Uterus (tissue), 3 donors: ENCODE measurements at regions not wholly inside any gene's neighbourhood (a gene's known extent, or its start where the extent isn't known, plus 50 kb on each side); places are given as distances from the start of the nearest gene placed in this dataset.
A peak's percentile ranks its signal among the peaks of the same experiment; 100 is the strongest.

Experiments
- DNase-seq, 2 donors: peaks; one replicate each; pipeline ENCODE4 v3.0.0-alpha.2; 2019 to 2020
- H3K27ac ChIP-seq, 2 donors: fragments of 200-600 bp; sonication (generic); 1 replicate in 1 of 2; 2 replicates in 1 of 2; pipeline ENCODE4 v1.5.1; 2016 to 2018
- H3K27me3 ChIP-seq, 2 donors: fragments of 200-600 bp; sonication (generic); one replicate each; pipeline ENCODE4 v1.5.1; 2018 to 2019; ENCODE audit warnings: control low read depth in 1 of 2
- H3K36me3 ChIP-seq, 2 donors: fragments of 200-600 bp; sonication (generic); one replicate each; pipeline ENCODE4 v1.5.1; 2019; ENCODE audit warnings: control low read depth in 1 of 2
- H3K4me1 ChIP-seq, 2 donors: fragments of 200-600 bp; sonication (generic); one replicate each; pipeline ENCODE4 v1.5.1; 2018 to 2019; ENCODE audit warnings: control low read depth in 1 of 2
- H3K4me3 ChIP-seq, 2 donors: fragments of 200-600 bp; sonication (generic); 1 replicate in 1 of 2; 2 replicates in 1 of 2; pipeline ENCODE4 v1.5.1; 2018 to 2019; ENCODE audit warnings: mild to moderate bottlenecking in 1 of 2
- H3K9me3 ChIP-seq, 2 donors: fragments of 200-600 bp; sonication (generic); one replicate each; pipeline ENCODE4 v1.5.1; 2019; ENCODE audit warnings: control low read depth in 1 of 2
- POLR2A ChIP-seq, 2 donors: fragments of 450-650 bp; IDR thresholded peaks; one replicate each; pipeline ENCODE4 v1.6.1; 2016; ENCODE audit warnings: antibody characterized with exemption in 2 of 2, mild to moderate bottlenecking in 1 of 2, moderate library complexity in 1 of 2
- intact Hi-C: fragments of 100-400 bp; cut with DNase I; formaldehyde crosslinking; loops from one replicate; pipeline ENCODE4 v1.15.1; 2023; ENCODE audit warnings: low total_unique reads
- TF ChIP-seq, protein P1 (sequence below), 4 experiments: fragments of 200-600 bp in 2 of 4; fragments of 450-650 bp in 2 of 4; sonication (generic) in 2 of 4; IDR thresholded peaks; one replicate each; pipeline ENCODE4 v1.5.1; 2016 to 2019; ENCODE audit warnings: antibody characterized with exemption in 4 of 4, mild to moderate bottlenecking in 2 of 4, moderate library complexity in 1 of 4
- donor health status: DM: yes; HTN: yes; CAD: no.

DNA sequence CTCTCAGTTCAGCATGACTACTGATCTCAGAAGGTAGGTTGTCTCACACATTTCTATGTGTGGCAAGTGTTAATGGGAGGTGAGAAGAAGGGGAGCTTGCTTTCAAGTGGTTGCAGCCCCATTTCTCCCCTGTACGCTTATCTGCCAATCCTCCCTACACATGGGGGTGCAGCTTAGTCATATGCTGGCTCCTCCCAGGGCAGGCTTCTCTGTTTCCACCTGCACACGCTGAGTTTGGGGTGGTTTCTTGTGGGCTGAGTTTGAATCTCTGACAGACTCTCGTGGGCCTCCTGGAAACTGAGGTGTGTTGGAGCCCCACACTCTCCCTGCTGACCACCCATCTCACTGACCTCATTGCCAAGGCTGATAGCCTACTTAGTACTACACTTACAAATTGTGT lies 435.8 kb upstream of the MTPN start:
- no peaks in the 10 kb centered on the region for H3K9me3 ChIP-seq
- intact Hi-C loops = no loop called here
- H3K4me3 ChIP-seq = no peak overlapping the region
- H3K4me1 ChIP-seq = no peaks in the 10 kb centered on the region
- H3K27me3 ChIP-seq = no peaks in the 10 kb centered on the region
- DNase-seq = no peak
- no peaks in the 10 kb centered on the region for H3K36me3 ChIP-seq
- no peak overlapping the region for H3K27ac ChIP-seq
- TF ChIP-seq, protein P1, sequence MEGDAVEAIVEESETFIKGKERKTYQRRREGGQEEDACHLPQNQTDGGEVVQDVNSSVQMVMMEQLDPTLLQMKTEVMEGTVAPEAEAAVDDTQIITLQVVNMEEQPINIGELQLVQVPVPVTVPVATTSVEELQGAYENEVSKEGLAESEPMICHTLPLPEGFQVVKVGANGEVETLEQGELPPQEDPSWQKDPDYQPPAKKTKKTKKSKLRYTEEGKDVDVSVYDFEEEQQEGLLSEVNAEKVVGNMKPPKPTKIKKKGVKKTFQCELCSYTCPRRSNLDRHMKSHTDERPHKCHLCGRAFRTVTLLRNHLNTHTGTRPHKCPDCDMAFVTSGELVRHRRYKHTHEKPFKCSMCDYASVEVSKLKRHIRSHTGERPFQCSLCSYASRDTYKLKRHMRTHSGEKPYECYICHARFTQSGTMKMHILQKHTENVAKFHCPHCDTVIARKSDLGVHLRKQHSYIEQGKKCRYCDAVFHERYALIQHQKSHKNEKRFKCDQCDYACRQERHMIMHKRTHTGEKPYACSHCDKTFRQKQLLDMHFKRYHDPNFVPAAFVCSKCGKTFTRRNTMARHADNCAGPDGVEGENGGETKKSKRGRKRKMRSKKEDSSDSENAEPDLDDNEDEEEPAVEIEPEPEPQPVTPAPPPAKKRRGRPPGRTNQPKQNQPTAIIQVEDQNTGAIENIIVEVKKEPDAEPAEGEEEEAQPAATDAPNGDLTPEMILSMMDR (IDR thresholded peaks at IDR 0.05) = no peak
- TF ChIP-seq POLR2A (IDR thresholded peaks at IDR 0.05) = no peak

DNA sequence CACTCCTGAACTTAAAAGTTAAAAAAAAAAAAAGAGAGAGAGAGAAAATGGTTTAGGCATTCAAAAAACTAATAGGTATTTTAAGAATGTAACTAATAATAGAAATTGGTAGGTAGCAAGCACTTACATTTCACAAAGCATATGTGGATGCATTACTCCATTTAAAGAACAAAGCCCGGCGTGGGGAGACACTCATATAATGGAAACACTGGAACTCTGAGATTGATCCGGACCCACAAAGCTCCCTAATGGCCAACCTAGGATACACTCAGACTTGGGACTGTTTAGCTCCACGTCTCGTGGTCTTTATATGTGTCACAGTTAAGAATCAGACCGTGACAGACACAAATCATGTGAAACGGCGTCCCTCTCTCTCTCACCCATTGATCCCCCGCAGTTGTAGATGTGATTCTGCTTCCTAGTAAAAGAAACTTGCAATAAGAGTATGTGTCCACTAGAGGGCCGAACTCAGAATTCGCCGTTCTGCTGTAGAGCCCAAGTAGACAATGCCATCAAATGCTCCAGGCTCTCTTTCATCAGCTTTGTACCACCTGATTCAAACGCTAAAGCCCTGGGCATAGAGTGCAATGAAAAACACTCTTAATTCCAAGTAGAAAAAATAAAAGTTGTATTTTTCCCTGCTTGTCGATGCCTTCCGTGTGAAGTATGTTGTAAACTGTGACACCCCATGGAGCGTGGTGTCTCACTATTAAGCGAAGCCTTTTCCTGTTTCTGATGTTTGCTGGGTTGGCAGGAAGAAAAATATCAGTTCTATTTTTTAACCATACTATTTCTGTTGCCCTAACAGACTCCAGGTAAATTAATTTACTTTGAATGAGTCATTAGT lies 429.0 kb upstream of the MTPN start:
- H3K27me3 ChIP-seq = no peaks in the 10 kb centered on the region
- no peaks in the 10 kb centered on the region for H3K4me1 ChIP-seq
- no peak for TF ChIP-seq POLR2A (IDR thresholded peaks at IDR 0.05)
- TF ChIP-seq, protein P1 (IDR thresholded peaks at IDR 0.05) = peak; percentile 44 to 51 (median 48)
- H3K4me3 ChIP-seq = no peak overlapping the region
- H3K9me3 ChIP-seq = no peaks in the 10 kb centered on the region
- DNase-seq = peak; percentile 13 to 17
- H3K27ac ChIP-seq = no peak overlapping the region
- no peaks in the 10 kb centered on the region for H3K36me3 ChIP-seq
- intact Hi-C loops = no loop called here

DNA sequence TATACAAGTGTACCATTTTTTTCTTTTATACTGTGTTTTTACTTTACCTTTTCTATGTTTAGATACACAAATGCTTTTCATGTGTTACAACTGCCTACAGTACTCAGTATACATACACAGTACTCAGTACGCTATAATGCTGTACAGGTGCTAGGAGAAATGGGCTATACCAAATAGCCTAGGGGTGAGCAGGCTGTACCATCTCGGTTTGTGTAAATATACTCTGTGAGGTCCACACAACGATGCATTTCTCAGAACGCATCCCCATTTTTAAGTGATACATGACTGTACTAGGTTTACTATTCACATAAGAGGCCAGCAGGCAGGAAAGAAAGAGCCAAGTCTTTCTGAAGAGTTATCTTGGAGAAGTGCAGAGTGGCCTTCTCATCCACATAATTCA lies 426.4 kb upstream of the MTPN start:
- no peak for DNase-seq
- H3K9me3 ChIP-seq = no peaks in the 10 kb centered on the region
- no peak overlapping the region for H3K4me3 ChIP-seq
- no peaks in the 10 kb centered on the region for H3K36me3 ChIP-seq
- H3K27ac ChIP-seq = no peak overlapping the region
- H3K27me3 ChIP-seq = no peaks in the 10 kb centered on the region
- intact Hi-C loops = no loop called here
- H3K4me1 ChIP-seq = no peaks in the 10 kb centered on the region
- no peak for TF ChIP-seq POLR2A (IDR thresholded peaks at IDR 0.05)
- TF ChIP-seq, protein P1 (IDR thresholded peaks at IDR 0.05) = no peak

DNA sequence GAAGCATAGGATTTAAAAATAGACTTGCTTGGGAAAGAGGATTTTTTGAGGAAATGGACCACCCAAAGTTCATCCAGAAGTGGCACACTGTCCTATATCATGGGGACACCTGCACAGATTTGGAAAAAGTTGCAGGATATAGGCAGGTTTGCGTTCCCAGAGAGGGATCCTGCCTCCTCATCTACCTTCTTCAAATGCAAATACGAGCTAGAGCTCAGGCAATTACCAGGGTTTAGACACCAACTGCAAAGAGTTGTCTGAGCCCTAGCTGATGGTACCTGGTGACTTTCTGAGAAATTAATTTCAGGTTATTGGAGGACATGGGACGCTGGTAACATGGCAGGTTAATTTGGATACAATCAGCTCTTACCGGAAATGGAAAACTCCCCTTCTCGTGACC lies 423.7 kb upstream of the MTPN start:
- no peak for DNase-seq
- H3K4me3 ChIP-seq = no peak overlapping the region
- TF ChIP-seq POLR2A (IDR thresholded peaks at IDR 0.05) = no peak
- TF ChIP-seq, protein P1 (IDR thresholded peaks at IDR 0.05) = no peak
- H3K9me3 ChIP-seq = no peaks in the 10 kb centered on the region
- H3K27ac ChIP-seq = no peak overlapping the region
- H3K36me3 ChIP-seq = no peaks in the 10 kb centered on the region
- intact Hi-C loops = no loop called here
- no peaks in the 10 kb centered on the region for H3K27me3 ChIP-seq
- no peaks in the 10 kb centered on the region for H3K4me1 ChIP-seq

DNA sequence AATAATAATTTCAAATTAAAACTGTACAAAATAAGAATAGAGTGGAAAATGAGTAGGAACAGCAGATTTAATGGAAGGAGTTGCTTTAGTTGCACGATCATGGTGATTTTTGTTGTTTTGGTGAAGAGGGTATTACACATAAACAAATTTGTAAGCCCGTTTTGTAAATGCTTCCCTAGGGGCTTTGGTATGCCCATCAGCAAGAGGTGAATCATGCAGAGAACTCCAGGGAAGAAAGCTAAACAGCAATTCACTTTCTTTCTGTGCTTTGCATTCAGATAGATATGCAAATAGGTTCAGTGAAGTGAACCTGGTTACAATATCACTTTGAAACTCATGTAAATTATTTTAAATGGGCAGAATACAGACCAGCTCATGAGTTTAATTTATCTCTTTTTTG lies 422.2 kb upstream of the MTPN start:
- TF ChIP-seq POLR2A (IDR thresholded peaks at IDR 0.05) = no peak
- TF ChIP-seq, protein P1 (IDR thresholded peaks at IDR 0.05) = no peak
- Histone ChIP-seq H3K27ac (no peak overlapping the region), H3K4me3 (no peak overlapping the region), H3K36me3 (no peaks in the 10 kb centered on the region), H3K4me1 (no peaks in the 10 kb centered on the region), H3K9me3 (no peaks in the 10 kb centered on the region), H3K27me3 (no peaks in the 10 kb centered on the region)
- intact Hi-C loops = no loop called here
- no peak for DNase-seq
